ENCODE measurements at regions not wholly inside any gene's neighbourhood (a gene's known extent, or its start where the extent isn't known, plus 50 kb on each side); places are given as distances from the start of the nearest gene placed in this dataset.

GRCh38 chr6:106830930-106831329 lies 143.6 kb downstream of the CD24 start:
- no peak for TF ChIP-seq CTCF (IDR thresholded peaks at IDR 0.05; ENCODE audit: low read depth, low read length)
- no peak for DNase-seq (ENCODE audit: low read depth, low spot score)
- CTCF ChIA-PET: no interaction called here
- Histone ChIP-seq H3K27me3 (ENCODE audit: control insufficient read depth, insufficient read depth, low read length) (peaks cover 3% of the 10 kb centered on the region), H3K9me3 (ENCODE audit: control insufficient read depth, insufficient read depth, low read length) (no peaks in the 10 kb centered on the region), H3K27ac (ENCODE audit: low read depth, low read length) (no peak overlapping the region), H3K4me3 (ENCODE audit: low read depth, low read length) (no peak overlapping the region)
- POLR2A ChIA-PET: no interaction called here

- POLR2A ChIA-PET: no interaction called here
- H3K9me3 ChIP-seq (ENCODE audit: control insufficient read depth, insufficient read depth, low read length): no peaks in the 10 kb centered on the region
- CTCF ChIA-PET: interaction anchor here (1.0 kb wide), 1 partner anchor 263 kb away, joined by 3 read pairs; no protein-coding TSS in a partner anchor
- no peak overlapping the region for H3K27ac ChIP-seq (ENCODE audit: low read depth, low read length)
- no peak for DNase-seq (ENCODE audit: low read depth, low spot score)
- no peak for TF ChIP-seq CTCF (IDR thresholded peaks at IDR 0.05; ENCODE audit: low read depth, low read length)
- H3K4me3 ChIP-seq (ENCODE audit: low read depth, low read length): no peak overlapping the region
- H3K27me3 ChIP-seq (ENCODE audit: control insufficient read depth, insufficient read depth, low read length): peaks cover 3% of the 10 kb centered on the region
These were observed 145.1 kb downstream of the CD24 start for GRCh38 chr6:106829451-106829850.

- H3K4me3 ChIP-seq (ENCODE audit: low read depth, low read length): no peak overlapping the region
- CTCF ChIA-PET: no interaction called here
These were observed 147.4 kb downstream of the CD24 start for GRCh38 chr6:106827081-106827480.

DNA sequence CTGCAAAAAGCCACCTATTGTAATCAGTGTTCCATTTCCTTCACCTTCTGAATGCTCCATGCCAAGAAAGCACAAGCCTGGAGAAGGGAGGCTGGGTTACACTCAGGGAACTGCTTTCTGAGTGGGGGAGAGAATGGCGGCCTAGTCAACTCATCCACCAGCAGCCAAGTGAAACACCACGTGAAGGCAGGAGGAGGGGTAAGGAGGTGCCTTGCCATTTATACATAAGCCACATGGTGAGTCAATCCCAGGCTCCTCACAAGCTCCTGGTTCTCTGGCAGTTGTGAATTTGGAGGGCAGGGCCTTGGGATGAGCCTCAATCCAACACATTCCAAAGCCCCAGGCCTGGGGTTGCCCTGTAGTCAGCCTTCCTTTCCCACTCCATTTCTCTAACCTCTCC lies 149.4 kb downstream of the CD24 start:
- ChIA-PET CTCF (no interaction called here), POLR2A (no interaction called here)
- TF ChIP-seq CTCF (IDR thresholded peaks at IDR 0.05; ENCODE audit: low read depth, low read length): no peak
- Histone ChIP-seq H3K9me3 (ENCODE audit: control insufficient read depth, insufficient read depth, low read length) (no peaks in the 10 kb centered on the region), H3K27ac (ENCODE audit: low read depth, low read length) (no peak overlapping the region), H3K27me3 (ENCODE audit: control insufficient read depth, insufficient read depth, low read length) (no peaks in the 10 kb centered on the region), H3K4me3 (ENCODE audit: low read depth, low read length) (no peak overlapping the region)
- DNase-seq (ENCODE audit: low read depth, low spot score): no peak

More at GRCh38 chr6:106827081-106827480, 147.4 kb downstream of the CD24 start:
- H3K27ac ChIP-seq (ENCODE audit: low read depth, low read length): no peak overlapping the region
- no peak for TF ChIP-seq CTCF (IDR thresholded peaks at IDR 0.05; ENCODE audit: low read depth, low read length)
- POLR2A ChIA-PET: no interaction called here
- no peaks in the 10 kb centered on the region for H3K9me3 ChIP-seq (ENCODE audit: control insufficient read depth, insufficient read depth, low read length)
- no peak for DNase-seq (ENCODE audit: low read depth, low spot score)
- no peaks in the 10 kb centered on the region for H3K27me3 ChIP-seq (ENCODE audit: control insufficient read depth, insufficient read depth, low read length)

DNA sequence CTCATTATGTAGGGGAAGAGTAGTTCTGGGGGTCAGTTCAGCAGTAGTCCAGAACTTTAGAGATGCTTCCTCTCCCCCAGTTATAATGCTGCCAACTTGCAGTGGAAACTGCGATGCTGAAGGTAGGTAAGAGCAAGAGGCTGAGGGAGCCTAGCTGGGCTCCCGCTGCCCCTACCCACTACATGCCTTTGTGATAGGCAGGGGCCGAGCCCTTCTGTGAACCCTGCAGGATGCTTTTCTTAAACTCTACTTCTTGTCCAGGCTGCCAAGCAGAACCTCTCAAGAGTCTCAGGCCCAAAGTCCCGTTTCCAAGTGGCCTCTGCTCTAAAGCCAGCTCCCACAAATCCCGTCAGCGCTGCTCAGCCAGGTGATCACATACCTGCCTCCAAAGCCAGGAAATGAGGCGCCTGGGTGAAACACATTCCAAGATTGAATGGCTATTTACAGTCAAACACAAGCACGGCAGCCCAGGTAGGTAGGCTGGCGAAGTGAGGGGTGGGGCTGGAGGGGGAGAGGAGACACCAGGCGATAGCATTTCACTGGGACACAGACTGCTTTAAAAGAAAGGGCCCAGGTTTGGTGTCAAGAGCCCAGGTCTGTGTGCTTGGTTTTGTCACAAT lies 150.7 kb downstream of the CD24 start:
- Histone ChIP-seq H3K27ac (ENCODE audit: low read depth, low read length) (no peak overlapping the region), H3K9me3 (ENCODE audit: control insufficient read depth, insufficient read depth, low read length) (no peaks in the 10 kb centered on the region), H3K27me3 (ENCODE audit: control insufficient read depth, insufficient read depth, low read length) (no peaks in the 10 kb centered on the region), H3K4me3 (ENCODE audit: low read depth, low read length) (no peak overlapping the region)
- ChIA-PET POLR2A (no interaction called here), CTCF (no interaction called here)
- TF ChIP-seq CTCF (IDR thresholded peaks at IDR 0.05; ENCODE audit: low read depth, low read length): no peak
- no peak for DNase-seq (ENCODE audit: low read depth, low spot score)
